NB4 (cell line): ENCODE measurements at regions not wholly inside any gene's neighbourhood (a gene's known extent, or its start where the extent isn't known, plus 50 kb on each side); places are given as distances from the start of the nearest gene placed in this dataset.

Experiments
- MAX ChIP-seq: IDR thresholded peaks from 2 replicates; pipeline ENCODE4 v1.6.1; 2011; ENCODE audit warnings: low read depth, low read length
- MYC ChIP-seq: IDR thresholded peaks from 2 replicates; pipeline ENCODE4 v1.6.1; 2011; ENCODE audit warnings: low read depth, low read length
- POLR2A ChIP-seq: IDR thresholded peaks from 2 replicates; pipeline ENCODE4 v1.6.1; 2011; ENCODE audit warnings: mild to moderate bottlenecking; ENCODE audit not compliant: insufficient read length; ENCODE audit errors: extremely low read depth
- TF ChIP-seq, protein P1 (sequence below): IDR thresholded peaks from one replicate; pipeline ENCODE4 v1.5.1; 2012; ENCODE audit warnings: low read depth, low read length

GRCh38 chr3:191997579-191998268, 536.8 kb downstream of the PYDC2 start:
- TF ChIP-seq MAX (no peak), POLR2A (no peak), MYC (no peak)
- TF ChIP-seq, protein P1, sequence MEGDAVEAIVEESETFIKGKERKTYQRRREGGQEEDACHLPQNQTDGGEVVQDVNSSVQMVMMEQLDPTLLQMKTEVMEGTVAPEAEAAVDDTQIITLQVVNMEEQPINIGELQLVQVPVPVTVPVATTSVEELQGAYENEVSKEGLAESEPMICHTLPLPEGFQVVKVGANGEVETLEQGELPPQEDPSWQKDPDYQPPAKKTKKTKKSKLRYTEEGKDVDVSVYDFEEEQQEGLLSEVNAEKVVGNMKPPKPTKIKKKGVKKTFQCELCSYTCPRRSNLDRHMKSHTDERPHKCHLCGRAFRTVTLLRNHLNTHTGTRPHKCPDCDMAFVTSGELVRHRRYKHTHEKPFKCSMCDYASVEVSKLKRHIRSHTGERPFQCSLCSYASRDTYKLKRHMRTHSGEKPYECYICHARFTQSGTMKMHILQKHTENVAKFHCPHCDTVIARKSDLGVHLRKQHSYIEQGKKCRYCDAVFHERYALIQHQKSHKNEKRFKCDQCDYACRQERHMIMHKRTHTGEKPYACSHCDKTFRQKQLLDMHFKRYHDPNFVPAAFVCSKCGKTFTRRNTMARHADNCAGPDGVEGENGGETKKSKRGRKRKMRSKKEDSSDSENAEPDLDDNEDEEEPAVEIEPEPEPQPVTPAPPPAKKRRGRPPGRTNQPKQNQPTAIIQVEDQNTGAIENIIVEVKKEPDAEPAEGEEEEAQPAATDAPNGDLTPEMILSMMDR = no peak
